Osteocyte (in vitro differentiated cells): ENCODE measurements at regions not wholly inside any gene's neighbourhood (a gene's known extent, or its start where the extent isn't known, plus 50 kb on each side); places are given as distances from the start of the nearest gene placed in this dataset.
"Not testable (repeated sequence)": the region's sequence is repeated elsewhere in the genome, so short reads cannot be mapped to it uniquely, and the experiment has no call there.

Experiments used
- DNase-seq: peaks from one replicate; pipeline ENCODE4 v3.0.0; 2021; ENCODE audit warnings: mixed read lengths; ENCODE audit not compliant: unreplicated experiment; ENCODE audit errors: extremely low spot score
- H3K27ac Mint-ChIP-seq: one replicate; pipeline ENCODE4 v1.8.0; 2021; ENCODE audit warnings: mild to moderate bottlenecking, mixed read lengths; ENCODE audit not compliant: unreplicated experiment
- H3K27me3 Mint-ChIP-seq: one replicate; pipeline ENCODE4 v1.8.0; 2021; ENCODE audit warnings: mixed read lengths; ENCODE audit not compliant: unreplicated experiment
- H3K36me3 Mint-ChIP-seq: one replicate; pipeline ENCODE4 v1.8.0; 2021; ENCODE audit warnings: mixed read lengths; ENCODE audit not compliant: unreplicated experiment
- H3K4me1 Mint-ChIP-seq: one replicate; pipeline ENCODE4 v1.8.0; 2021; ENCODE audit warnings: mixed read lengths; ENCODE audit not compliant: unreplicated experiment
- H3K4me3 Mint-ChIP-seq: one replicate; pipeline ENCODE4 v1.8.0; 2021; ENCODE audit warnings: mild to moderate bottlenecking, moderate library complexity, mixed read lengths; ENCODE audit not compliant: unreplicated experiment
- H3K9me3 Mint-ChIP-seq: one replicate; pipeline ENCODE4 v1.8.0; 2021; ENCODE audit warnings: mixed read lengths; ENCODE audit not compliant: unreplicated experiment
- TF ChIP-seq, protein P1 (sequence below): fragments of 200-600 bp; sonication (generic); IDR thresholded peaks from 2 replicates; pipeline ENCODE4 v1.5.0; 2021; ENCODE audit warnings: antibody characterized with exemption, mild to moderate bottlenecking, moderate library complexity

GRCh38 chr3:176328198-176328597 lies 869.1 kb downstream of the TBL1XR1 start:
- Mint-ChIP-seq H3K9me3 (no peaks in the 10 kb centered on the region), H3K4me1 (peaks cover 3% of the 10 kb centered on the region), H3K27ac (no peak overlapping the region), H3K36me3 (no peaks in the 10 kb centered on the region), H3K27me3 (peaks cover 4% of the 10 kb centered on the region), H3K4me3 (no peak overlapping the region)
- TF ChIP-seq, protein P1, sequence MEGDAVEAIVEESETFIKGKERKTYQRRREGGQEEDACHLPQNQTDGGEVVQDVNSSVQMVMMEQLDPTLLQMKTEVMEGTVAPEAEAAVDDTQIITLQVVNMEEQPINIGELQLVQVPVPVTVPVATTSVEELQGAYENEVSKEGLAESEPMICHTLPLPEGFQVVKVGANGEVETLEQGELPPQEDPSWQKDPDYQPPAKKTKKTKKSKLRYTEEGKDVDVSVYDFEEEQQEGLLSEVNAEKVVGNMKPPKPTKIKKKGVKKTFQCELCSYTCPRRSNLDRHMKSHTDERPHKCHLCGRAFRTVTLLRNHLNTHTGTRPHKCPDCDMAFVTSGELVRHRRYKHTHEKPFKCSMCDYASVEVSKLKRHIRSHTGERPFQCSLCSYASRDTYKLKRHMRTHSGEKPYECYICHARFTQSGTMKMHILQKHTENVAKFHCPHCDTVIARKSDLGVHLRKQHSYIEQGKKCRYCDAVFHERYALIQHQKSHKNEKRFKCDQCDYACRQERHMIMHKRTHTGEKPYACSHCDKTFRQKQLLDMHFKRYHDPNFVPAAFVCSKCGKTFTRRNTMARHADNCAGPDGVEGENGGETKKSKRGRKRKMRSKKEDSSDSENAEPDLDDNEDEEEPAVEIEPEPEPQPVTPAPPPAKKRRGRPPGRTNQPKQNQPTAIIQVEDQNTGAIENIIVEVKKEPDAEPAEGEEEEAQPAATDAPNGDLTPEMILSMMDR: no peak
- DNase-seq: no peak

GRCh38 chr3:176326894-176327490 lies 870.3 kb downstream of the TBL1XR1 start:
- not testable (repeated sequence) for H3K27ac Mint-ChIP-seq, DNase-seq, H3K4me1 Mint-ChIP-seq, H3K4me3 Mint-ChIP-seq, H3K27me3 Mint-ChIP-seq, H3K36me3 Mint-ChIP-seq, H3K9me3 Mint-ChIP-seq

DNA sequence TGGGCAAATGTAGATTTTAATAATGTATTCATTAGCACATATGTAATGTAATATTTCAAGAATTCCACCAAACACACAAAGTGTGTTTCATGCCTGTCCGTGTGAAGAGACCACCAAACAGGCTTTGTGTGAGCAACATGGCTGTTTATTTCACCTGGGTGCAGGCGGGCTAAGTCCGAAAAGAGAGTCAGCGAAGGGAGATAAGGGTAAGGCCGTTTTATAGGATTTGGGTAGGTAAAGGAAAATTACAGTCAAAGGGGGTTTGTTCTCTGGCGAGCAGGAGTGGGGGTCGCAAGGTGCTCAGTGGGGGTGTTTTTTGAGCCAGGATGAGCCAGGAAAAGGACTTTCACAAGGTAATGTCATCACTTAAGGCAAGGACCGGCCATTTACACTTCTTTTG lies 875.8 kb downstream of the TBL1XR1 start:
- H3K27me3 Mint-ChIP-seq, DNase-seq, H3K27ac Mint-ChIP-seq, H3K4me1 Mint-ChIP-seq, H3K9me3 Mint-ChIP-seq, H3K36me3 Mint-ChIP-seq, H3K4me3 Mint-ChIP-seq: not testable (repeated sequence)

DNA sequence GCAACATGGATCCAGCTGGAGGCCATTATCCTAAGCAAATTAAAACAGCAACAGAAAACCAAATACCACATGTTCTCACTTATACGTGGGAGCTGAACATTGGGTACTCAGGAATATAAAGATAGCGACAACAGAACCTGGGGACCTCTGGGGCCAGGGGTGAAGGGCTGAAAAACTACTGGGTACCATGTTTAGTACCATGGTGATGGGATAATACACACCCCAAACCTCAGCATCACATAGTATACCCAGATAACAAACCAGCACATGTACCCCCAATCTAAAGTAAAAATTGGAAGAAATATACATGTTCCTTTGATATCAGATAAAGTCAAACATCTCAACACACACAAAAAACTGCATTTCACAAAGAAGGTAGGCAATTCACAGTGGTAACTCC lies 876.2 kb downstream of the TBL1XR1 start:
- no peak overlapping the region for H3K4me3 Mint-ChIP-seq

DNA sequence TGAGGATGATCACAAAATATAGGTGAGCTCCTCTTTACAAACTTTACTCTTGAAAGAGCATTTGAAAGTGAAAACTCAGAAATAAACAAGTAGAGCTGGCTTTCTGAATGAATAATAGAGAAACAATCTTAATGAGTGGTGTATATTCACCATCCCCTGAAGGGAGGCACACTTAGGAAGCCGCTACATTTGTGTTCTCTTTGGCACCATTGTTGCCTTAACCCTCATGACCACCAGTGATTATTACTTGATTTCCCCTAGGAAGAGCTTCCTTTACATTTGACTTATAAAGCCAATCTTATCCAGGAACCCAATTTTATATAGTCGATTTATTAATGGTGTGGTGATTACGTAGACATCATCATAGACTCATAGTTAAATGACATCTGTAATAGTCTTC lies 883.9 kb downstream of the TBL1XR1 start:
- TF ChIP-seq, protein P1: no peak
- H3K9me3 Mint-ChIP-seq: no peaks in the 10 kb centered on the region
- no peak for DNase-seq
- H3K36me3 Mint-ChIP-seq: no peaks in the 10 kb centered on the region
- no peak overlapping the region for H3K4me3 Mint-ChIP-seq
- H3K4me1 Mint-ChIP-seq: no peaks in the 10 kb centered on the region
- no peak overlapping the region for H3K27ac Mint-ChIP-seq
- H3K27me3 Mint-ChIP-seq: peaks cover 5% of the 10 kb centered on the region

More for the DNA sequence above, 876.2 kb downstream of the TBL1XR1 start:
- Mint-ChIP-seq H3K27me3 (peaks cover 2% of the 10 kb centered on the region), H3K27ac (no peak overlapping the region), H3K9me3 (no peaks in the 10 kb centered on the region), H3K4me1 (peaks cover 2% of the 10 kb centered on the region), H3K36me3 (no peaks in the 10 kb centered on the region)
- DNase-seq: no peak
- TF ChIP-seq, protein P1: no peak

DNA sequence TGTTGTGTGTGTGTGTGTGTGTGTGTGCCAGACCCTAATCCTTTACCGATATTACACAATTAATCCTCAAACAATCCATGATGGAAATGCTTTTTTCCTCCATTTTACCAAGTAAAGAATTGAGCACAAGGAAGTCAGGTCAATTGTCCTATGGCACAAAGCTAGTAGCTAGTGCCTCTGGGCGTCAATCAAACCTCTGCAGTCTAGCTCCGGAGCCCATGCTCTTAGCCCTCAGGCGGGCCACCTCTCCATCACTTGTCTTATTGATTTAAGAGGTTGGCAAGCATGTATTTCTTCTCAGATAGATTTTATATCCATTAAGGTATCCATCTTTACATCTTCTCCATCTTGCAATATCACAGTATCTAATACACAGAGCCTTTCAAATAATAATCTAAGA lies 886.6 kb downstream of the TBL1XR1 start:
- Mint-ChIP-seq H3K4me3 (no peak overlapping the region), H3K27ac (no peak overlapping the region), H3K27me3 (peaks cover 5% of the 10 kb centered on the region), H3K36me3 (no peaks in the 10 kb centered on the region), H3K9me3 (no peaks in the 10 kb centered on the region), H3K4me1 (no peaks in the 10 kb centered on the region)
- TF ChIP-seq, protein P1: no peak
- DNase-seq: no peak
